Loucy (cell line): ENCODE measurements at regions not wholly inside any gene's neighbourhood (a gene's known extent, or its start where the extent isn't known, plus 50 kb on each side); places are given as distances from the start of the nearest gene placed in this dataset.

Source experiments
- H2AFZ ChIP-seq: fragments of 200-600 bp; sonication (generic); 2 replicates; pipeline ENCODE4 v1.6.0; 2016; ENCODE audit warnings: antibody characterized with exemption, mild to moderate bottlenecking, low read length, moderate library complexity
- H3F3A ChIP-seq: fragments of 200-600 bp; 2 replicates; pipeline ENCODE4 v1.6.0; 2016; ENCODE audit warnings: antibody characterized with exemption, low read depth, mild to moderate bottlenecking
- H3K27me3 ChIP-seq: fragments of 200-600 bp; sonication (generic); 2 replicates; pipeline ENCODE4 v1.6.1; 2014; ENCODE audit warnings: low read length, mild to moderate bottlenecking; ENCODE audit not compliant: insufficient read depth, poor library complexity, severe bottlenecking
- H3K36me3 ChIP-seq: fragments of 200-600 bp; sonication (generic); 2 replicates; pipeline ENCODE4 v1.6.1; 2016; ENCODE audit warnings: low read length; ENCODE audit not compliant: insufficient read depth
- H3K4me1 ChIP-seq: fragments of 200-600 bp; sonication (generic); 2 replicates; pipeline ENCODE4 v1.5.1; 2014; ENCODE audit warnings: low read length, mild to moderate bottlenecking; ENCODE audit not compliant: insufficient read depth, poor library complexity, severe bottlenecking
- H3K4me2 ChIP-seq: fragments of 200-600 bp; sonication (generic); 2 replicates; pipeline ENCODE4 v1.6.0; 2014; ENCODE audit warnings: antibody characterized with exemption, low read length, low read depth, mild to moderate bottlenecking; ENCODE audit not compliant: poor library complexity, severe bottlenecking
- H3K4me3 ChIP-seq: fragments of 200-600 bp; sonication (generic); 2 replicates; pipeline ENCODE4 v1.5.1; 2014; ENCODE audit warnings: low read length, mild to moderate bottlenecking, mixed read lengths; ENCODE audit not compliant: poor library complexity, severe bottlenecking
- H3K79me2 ChIP-seq: fragments of 200-600 bp; sonication (generic); 2 replicates; pipeline ENCODE4 v1.6.1; 2014; ENCODE audit warnings: low read length; ENCODE audit not compliant: insufficient read depth
- H3K9ac ChIP-seq: fragments of 200-600 bp; sonication (generic); 2 replicates; pipeline ENCODE4 v1.6.0; 2014; ENCODE audit warnings: mild to moderate bottlenecking, low read depth, low read length, moderate library complexity; ENCODE audit not compliant: poor library complexity, severe bottlenecking
- H3K9me2 ChIP-seq: fragments of 200-600 bp; sonication (generic); replicated peaks from 2 replicates; pipeline ENCODE4 v1.6.1; 2016; ENCODE audit warnings: low read depth, low read length, mixed read lengths
- H3K9me3 ChIP-seq: fragments of 200-600 bp; sonication (generic); 2 replicates; pipeline ENCODE4 v1.6.1; 2014; ENCODE audit warnings: mild to moderate bottlenecking, antibody characterized with exemption, low read length, low read depth; ENCODE audit not compliant: insufficient read depth
- H4K20me1 ChIP-seq: fragments of 200-600 bp; sonication (generic); 2 replicates; pipeline ENCODE4 v1.6.0; 2014; ENCODE audit warnings: antibody characterized with exemption, low read length, mild to moderate bottlenecking; ENCODE audit not compliant: insufficient read depth, poor library complexity, severe bottlenecking
- EZH2phosphoT487 ChIP-seq: fragments of 200-600 bp; IDR thresholded peaks from 2 replicates; pipeline ENCODE4 v1.6.1; 2018; ENCODE audit warnings: antibody characterized with exemption, mild to moderate bottlenecking, moderate library complexity, borderline replicate concordance
- TF ChIP-seq, protein P1 (sequence below): fragments of 200-600 bp; sonication (generic); conservative IDR thresholded peaks from 2 replicates; pipeline ENCODE4 v1.5.1; 2014; ENCODE audit warnings: mild to moderate bottlenecking, antibody characterized with exemption, low read length

DNA sequence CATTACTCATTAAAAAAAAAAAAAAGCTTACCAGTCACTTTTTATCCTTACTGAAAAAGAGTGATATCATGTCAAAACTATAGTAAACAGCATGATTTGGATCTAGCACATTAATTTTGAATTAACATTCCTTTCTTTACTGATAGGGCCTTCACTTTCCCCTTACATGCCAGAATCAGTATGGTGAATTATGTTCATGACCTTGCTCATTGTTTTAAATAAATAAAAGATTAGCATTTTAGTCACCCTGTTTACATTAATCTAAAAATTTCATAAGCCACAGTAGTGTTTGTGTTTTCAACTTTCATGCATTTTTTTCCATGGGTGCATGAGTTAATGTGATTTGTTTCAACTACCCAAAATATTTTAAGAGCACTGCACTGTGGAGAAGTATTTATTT lies 160.8 kb downstream of the TFEC start:
- no peaks in the 10 kb centered on the region for H3K9me2 ChIP-seq
- TF ChIP-seq EZH2phosphoT487: no peak
- TF ChIP-seq, protein P1, sequence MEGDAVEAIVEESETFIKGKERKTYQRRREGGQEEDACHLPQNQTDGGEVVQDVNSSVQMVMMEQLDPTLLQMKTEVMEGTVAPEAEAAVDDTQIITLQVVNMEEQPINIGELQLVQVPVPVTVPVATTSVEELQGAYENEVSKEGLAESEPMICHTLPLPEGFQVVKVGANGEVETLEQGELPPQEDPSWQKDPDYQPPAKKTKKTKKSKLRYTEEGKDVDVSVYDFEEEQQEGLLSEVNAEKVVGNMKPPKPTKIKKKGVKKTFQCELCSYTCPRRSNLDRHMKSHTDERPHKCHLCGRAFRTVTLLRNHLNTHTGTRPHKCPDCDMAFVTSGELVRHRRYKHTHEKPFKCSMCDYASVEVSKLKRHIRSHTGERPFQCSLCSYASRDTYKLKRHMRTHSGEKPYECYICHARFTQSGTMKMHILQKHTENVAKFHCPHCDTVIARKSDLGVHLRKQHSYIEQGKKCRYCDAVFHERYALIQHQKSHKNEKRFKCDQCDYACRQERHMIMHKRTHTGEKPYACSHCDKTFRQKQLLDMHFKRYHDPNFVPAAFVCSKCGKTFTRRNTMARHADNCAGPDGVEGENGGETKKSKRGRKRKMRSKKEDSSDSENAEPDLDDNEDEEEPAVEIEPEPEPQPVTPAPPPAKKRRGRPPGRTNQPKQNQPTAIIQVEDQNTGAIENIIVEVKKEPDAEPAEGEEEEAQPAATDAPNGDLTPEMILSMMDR: no peak
- H2AFZ ChIP-seq: no peak overlapping the region
- H3F3A ChIP-seq: no peaks in the 10 kb centered on the region
- H3K9me3 ChIP-seq: no peaks in the 10 kb centered on the region
- no peaks in the 10 kb centered on the region for H3K4me1 ChIP-seq
- H3K4me2 ChIP-seq: no peak overlapping the region
- no peaks in the 10 kb centered on the region for H3K36me3 ChIP-seq
- no peak overlapping the region for H3K9ac ChIP-seq
- H3K4me3 ChIP-seq: no peak overlapping the region
- H3K79me2 ChIP-seq: no peaks in the 10 kb centered on the region
- no peaks in the 10 kb centered on the region for H4K20me1 ChIP-seq
- H3K27me3 ChIP-seq: no peaks in the 10 kb centered on the region

GRCh38 chr7:115869190-115869589 lies 161.4 kb downstream of the TFEC start:
- no peaks in the 10 kb centered on the region for H3K27me3 ChIP-seq
- H4K20me1 ChIP-seq: no peaks in the 10 kb centered on the region
- H3K4me3 ChIP-seq: no peak overlapping the region
- H3K79me2 ChIP-seq: no peaks in the 10 kb centered on the region
- no peaks in the 10 kb centered on the region for H3K9me2 ChIP-seq
- H2AFZ ChIP-seq: no peak overlapping the region; the same call in 1 of the 2 replicates
- H3K9me3 ChIP-seq: no peaks in the 10 kb centered on the region
- no peak overlapping the region for H3K9ac ChIP-seq
- no peak for TF ChIP-seq EZH2phosphoT487
- TF ChIP-seq, protein P1: no peak
- no peaks in the 10 kb centered on the region for H3K4me1 ChIP-seq
- H3K4me2 ChIP-seq: no peak overlapping the region
- no peaks in the 10 kb centered on the region for H3K36me3 ChIP-seq
- H3F3A ChIP-seq: no peaks in the 10 kb centered on the region

GRCh38 chr7:115868369-115868768 lies 162.2 kb downstream of the TFEC start:
- H3K36me3 ChIP-seq: no peaks in the 10 kb centered on the region
- no peak for TF ChIP-seq EZH2phosphoT487
- TF ChIP-seq, protein P1: no peak
- no peak overlapping the region for H3K4me3 ChIP-seq
- no peaks in the 10 kb centered on the region for H3F3A ChIP-seq
- H3K79me2 ChIP-seq: no peaks in the 10 kb centered on the region
- H3K9me3 ChIP-seq: no peaks in the 10 kb centered on the region
- no peaks in the 10 kb centered on the region for H3K27me3 ChIP-seq
- no peaks in the 10 kb centered on the region for H4K20me1 ChIP-seq
- no peak overlapping the region for H3K9ac ChIP-seq
- H3K4me2 ChIP-seq: no peak overlapping the region
- H2AFZ ChIP-seq: no peak overlapping the region
- H3K9me2 ChIP-seq: no peaks in the 10 kb centered on the region
- no peaks in the 10 kb centered on the region for H3K4me1 ChIP-seq
